K562 (cell line): ENCODE measurements at regions not wholly inside any gene's neighbourhood (a gene's known extent, or its start where the extent isn't known, plus 50 kb on each side); places are given as distances from the start of the nearest gene placed in this dataset.

Source experiments
- ATAC-seq: fragments of 200-7000 bp; cut with Tn5 transposase; 3 replicates; pipeline ENCODE4 v1.9.1; 2020; ENCODE audit warnings: moderate library complexity
- BruUV-seq: library from RNA; stranded (reverse); fragments of 400-500 nt; replicated peaks from 2 replicates; lab custom pipeline; 2021; lab: Mats Ljungman, UMichigan
- CTCF ChIA-PET: fragments of 300-600 bp; formaldehyde crosslinking; extraction: SDS; loops from one replicate; lab custom pipeline; 2021; ENCODE audit warnings: low intra/inter-chr PET ratio; lab: Yijun Ruan, JAX
- POLR2A ChIA-PET: fragments of 300-600, 350-650 bp; sonication (Branson Sonifier 250); formaldehyde crosslinking; extraction: SDS; loops from one replicate; lab custom pipeline; 2021; ENCODE audit warnings: antibody characterized with exemption, inconsistent platforms; lab: Yijun Ruan, JAX
- DNase-seq, 4 experiments: peaks; one replicate each; pipeline versions ENCODE4 v3.0.0 to v3.0.0-alpha.2; 2011 to 2018; ENCODE audit warnings: low spot score in 3 of 4, mixed read lengths in 3 of 4; ENCODE audit errors: extremely low read depth in 1 of 4
- FAIRE-seq: peaks from 2 replicates; lab custom pipeline; 2011; peaks lifted over from hg19 to GRCh38; lab: Jason Lieb, UNC
- H2AFZ ChIP-seq: 2 replicates; pipeline ENCODE4 v1.6.0; 2011; ENCODE audit warnings: low read depth, low read length, control low read depth, inconsistent platforms
- H3K27ac ChIP-seq: fragments of 200-600 bp; 3 replicates; pipeline ENCODE4 v1.8.0; 2011; ENCODE audit warnings: low read depth, mild to moderate bottlenecking, control low read depth, inconsistent platforms, low read length, moderate library complexity, mixed read lengths; ENCODE audit errors: extremely low read depth
- H3K27me3 ChIP-seq, 2 experiments: fragments of 300-600 bp in 1 of 2; 2 replicates in 1 of 2; 3 replicates in 1 of 2; pipeline versions ENCODE4 v1.6.0 to v1.8.0; 2011; ENCODE audit warnings: inconsistent platforms in 2 of 2, low read length in 2 of 2, mild to moderate bottlenecking in 1 of 2, mixed read lengths in 1 of 2, moderate library complexity in 1 of 2; ENCODE audit not compliant: control insufficient read depth in 2 of 2, insufficient read depth in 2 of 2
- H3K36me3 ChIP-seq: fragments of 300-600 bp; 3 replicates; pipeline ENCODE4 v1.8.0; 2011; ENCODE audit warnings: mild to moderate bottlenecking, low read length, inconsistent platforms; ENCODE audit not compliant: control insufficient read depth, insufficient read depth
- H3K4me1 ChIP-seq, 2 experiments: fragments of 200-600 bp in 1 of 2; replicated peaks in 1 of 2; 2 replicates in 1 of 2; 3 replicates in 1 of 2; pipeline versions ENCODE4 v1.5.1 to v1.8.0; 2011; ENCODE audit warnings: inconsistent platforms in 2 of 2, low read length in 2 of 2, mild to moderate bottlenecking in 1 of 2, mixed read lengths in 1 of 2, moderate library complexity in 1 of 2; ENCODE audit not compliant: control insufficient read depth in 2 of 2, insufficient read depth in 2 of 2
- H3K4me2 ChIP-seq: 2 replicates; pipeline ENCODE4 v1.6.1; 2011; ENCODE audit warnings: low read length, control low read depth, inconsistent platforms, mixed read lengths; ENCODE audit not compliant: insufficient read depth
- H3K4me3 ChIP-seq: fragments of 200-600 bp; sonication (generic), shearing (Covaris generic); 2 replicates; pipeline ENCODE4 v1.5.1; 2016; ENCODE audit warnings: control low read depth, inconsistent platforms
- H3K79me2 ChIP-seq: fragments of 200-600 bp; 3 replicates; pipeline ENCODE4 v1.8.0; 2011; ENCODE audit warnings: low read length, inconsistent platforms; ENCODE audit not compliant: control insufficient read depth, insufficient read depth
- H3K9ac ChIP-seq, 2 experiments: 2 replicates each; pipeline versions ENCODE4 v1.6.0 to v1.6.1; 2011; ENCODE audit warnings: low read depth in 2 of 2, low read length in 2 of 2, control low read depth in 1 of 2, inconsistent platforms in 1 of 2, mild to moderate bottlenecking in 1 of 2, mixed read lengths in 1 of 2; ENCODE audit not compliant: insufficient read depth in 1 of 2
- H3K9me1 ChIP-seq: one replicate; pipeline ENCODE4 v1.6.0; 2011; ENCODE audit warnings: inconsistent platforms, mild to moderate bottlenecking, low read length, moderate library complexity; ENCODE audit not compliant: control insufficient read depth, insufficient read depth
- H3K9me3 ChIP-seq: replicated peaks from 2 replicates; pipeline ENCODE4 v1.5.1; 2011; ENCODE audit warnings: low read depth, low read length, inconsistent platforms; ENCODE audit not compliant: control insufficient read depth, insufficient read depth
- H4K20me1 ChIP-seq: replicated peaks from 2 replicates; pipeline ENCODE4 v1.6.1; 2011; ENCODE audit warnings: low read length, inconsistent platforms, mixed read lengths; ENCODE audit not compliant: control insufficient read depth, insufficient read depth
- COPS2 ChIP-seq: fragments of 450-650 bp; conservative IDR thresholded peaks from 2 replicates; pipeline ENCODE4 v1.6.1; 2016; ENCODE audit warnings: mild to moderate bottlenecking, moderate library complexity
- DACH1 ChIP-seq: fragments of 450-650 bp; IDR thresholded peaks from 2 replicates; pipeline ENCODE4 v1.6.1; 2018; ENCODE audit not compliant: partially characterized antibody
- FOXJ3 ChIP-seq: sonication (generic); formaldehyde crosslinking; IDR thresholded peaks from 2 replicates; pipeline ENCODE4 v1.4.0; 2020; ENCODE audit warnings: mild to moderate bottlenecking, missing genetic modification reagents
- GTF2E2 ChIP-seq: fragments of 200-800 bp; sonication (Bioruptor generic); IDR thresholded peaks from 2 replicates; pipeline ENCODE4 v1.6.1; 2016; ENCODE audit warnings: missing genetic modification characterization, missing compliant biosample characterization
- KLF13 ChIP-seq: fragments of 450-650 bp; IDR thresholded peaks from 2 replicates; pipeline ENCODE4 v1.6.1; 2016; ENCODE audit warnings: missing genetic modification characterization, low read depth, mild to moderate bottlenecking, missing compliant biosample characterization, moderate library complexity, borderline replicate concordance
- MED1 ChIP-seq: sonication (generic); formaldehyde crosslinking; IDR thresholded peaks from 2 replicates; pipeline ENCODE4 v1.8.1; 2023; ENCODE audit warnings: missing genetic modification reagents, borderline replicate concordance
- RBM14 ChIP-seq: fragments of 200-400 bp; formaldehyde crosslinking; IDR thresholded peaks from 2 replicates; pipeline ENCODE4 v1.6.1; 2018; ENCODE audit warnings: low read depth, mild to moderate bottlenecking, low read length, moderate library complexity, borderline replicate concordance; ENCODE audit not compliant: insufficient read depth
- RBM25 ChIP-seq: fragments of 200-400 bp; formaldehyde crosslinking; IDR thresholded peaks from 2 replicates; pipeline ENCODE4 v1.6.1; 2018; ENCODE audit warnings: low read length, low read depth, moderate library complexity; ENCODE audit not compliant: severe bottlenecking
- SRSF1 ChIP-seq: fragments of 200-400 bp; formaldehyde crosslinking; IDR thresholded peaks from 2 replicates; pipeline ENCODE4 v1.6.1; 2017; ENCODE audit warnings: mild to moderate bottlenecking, low read depth, low read length, moderate library complexity
- ZNF232 ChIP-seq: sonication (generic); formaldehyde crosslinking; IDR thresholded peaks from 2 replicates; pipeline ENCODE4 v1.8.0; 2022; ENCODE audit warnings: mild to moderate bottlenecking, missing genetic modification reagents
- ZNF57 ChIP-seq: fragments of 450-650 bp; formaldehyde crosslinking; IDR thresholded peaks from 2 replicates; pipeline ENCODE4 v1.4.0; 2020; ENCODE audit warnings: mild to moderate bottlenecking, moderate library complexity
- WGBS: fragments of 100-300 bp; shearing (Covaris generic); methylation state at CpG from one replicate; pipeline ENCODE4 v1.1.6; 2016; ENCODE audit warnings: low coverage, mixed read lengths; ENCODE audit not compliant: insufficient coverage; ENCODE audit errors: missing lambda C conversion rate; 5-methylcytosine and 5-hydroxymethylcytosine counted together
- in situ Hi-C: fragments of 300-500 bp; cut with MboI; formaldehyde crosslinking; loops from 4 replicates; pipeline ENCODE4 v1.15.0; 2018; ENCODE audit warnings: inconsistent platforms, mixed read lengths
- intact Hi-C: fragments of 100-400 bp; cut with micrococcal nuclease; formaldehyde crosslinking; loops from 2 replicates; pipeline ENCODE4 v1.14.2; 2022
- TF ChIP-seq, protein P1 (sequence below): fragments of 450-650 bp; IDR thresholded peaks from 2 replicates; pipeline ENCODE4 v1.7.0; 2016; ENCODE audit warnings: borderline replicate concordance
- TF ChIP-seq, protein P2 (sequence below): fragments of 450-650 bp; formaldehyde crosslinking; IDR thresholded peaks from 2 replicates; pipeline ENCODE4 v1.4.0; 2022; ENCODE audit warnings: mild to moderate bottlenecking, moderate library complexity
- TF ChIP-seq, protein P3 (sequence below): fragments of 450-650 bp; IDR thresholded peaks from 2 replicates; pipeline ENCODE4 v1.6.1; 2016; ENCODE audit warnings: low read depth, mild to moderate bottlenecking, moderate library complexity
- TF ChIP-seq, protein P4 (sequence below): fragments of 250-450 bp; sonication (Bioruptor Pico); IDR thresholded peaks from 2 replicates; pipeline ENCODE4 v1.6.1; 2021; ENCODE audit warnings: mild to moderate bottlenecking
- TF ChIP-seq, protein P5 (sequence below): sonication (generic); formaldehyde crosslinking; IDR thresholded peaks from 2 replicates; pipeline ENCODE4 v1.4.0; 2020; ENCODE audit warnings: mild to moderate bottlenecking, missing genetic modification reagents

DNA sequence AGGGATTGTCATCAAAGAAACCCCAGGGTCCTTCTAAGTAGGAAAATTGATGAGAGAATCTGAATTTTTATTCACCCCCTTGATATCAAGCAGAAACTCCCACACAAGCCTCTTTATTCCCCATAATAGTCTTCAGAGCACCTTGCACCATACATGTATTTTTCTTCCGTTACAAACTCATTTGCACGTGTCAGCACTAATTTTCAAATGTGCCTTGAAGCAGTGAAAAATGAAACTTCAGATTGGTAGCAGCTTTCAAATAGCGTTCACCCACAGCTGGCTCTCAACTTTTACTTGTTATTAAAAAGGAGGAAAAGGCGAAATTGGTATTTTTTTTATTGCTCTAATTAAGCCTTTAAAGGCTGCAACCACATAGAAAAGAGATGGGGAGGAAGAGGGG is 343.0 kb upstream of the TENM4 start (continued):
- TF ChIP-seq, protein P1, sequence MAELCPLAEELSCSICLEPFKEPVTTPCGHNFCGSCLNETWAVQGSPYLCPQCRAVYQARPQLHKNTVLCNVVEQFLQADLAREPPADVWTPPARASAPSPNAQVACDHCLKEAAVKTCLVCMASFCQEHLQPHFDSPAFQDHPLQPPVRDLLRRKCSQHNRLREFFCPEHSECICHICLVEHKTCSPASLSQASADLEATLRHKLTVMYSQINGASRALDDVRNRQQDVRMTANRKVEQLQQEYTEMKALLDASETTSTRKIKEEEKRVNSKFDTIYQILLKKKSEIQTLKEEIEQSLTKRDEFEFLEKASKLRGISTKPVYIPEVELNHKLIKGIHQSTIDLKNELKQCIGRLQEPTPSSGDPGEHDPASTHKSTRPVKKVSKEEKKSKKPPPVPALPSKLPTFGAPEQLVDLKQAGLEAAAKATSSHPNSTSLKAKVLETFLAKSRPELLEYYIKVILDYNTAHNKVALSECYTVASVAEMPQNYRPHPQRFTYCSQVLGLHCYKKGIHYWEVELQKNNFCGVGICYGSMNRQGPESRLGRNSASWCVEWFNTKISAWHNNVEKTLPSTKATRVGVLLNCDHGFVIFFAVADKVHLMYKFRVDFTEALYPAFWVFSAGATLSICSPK: no peak
- TF ChIP-seq, protein P2, sequence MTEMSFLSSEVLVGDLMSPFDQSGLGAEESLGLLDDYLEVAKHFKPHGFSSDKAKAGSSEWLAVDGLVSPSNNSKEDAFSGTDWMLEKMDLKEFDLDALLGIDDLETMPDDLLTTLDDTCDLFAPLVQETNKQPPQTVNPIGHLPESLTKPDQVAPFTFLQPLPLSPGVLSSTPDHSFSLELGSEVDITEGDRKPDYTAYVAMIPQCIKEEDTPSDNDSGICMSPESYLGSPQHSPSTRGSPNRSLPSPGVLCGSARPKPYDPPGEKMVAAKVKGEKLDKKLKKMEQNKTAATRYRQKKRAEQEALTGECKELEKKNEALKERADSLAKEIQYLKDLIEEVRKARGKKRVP (CRISPR knock-in tag): no peak
- TF ChIP-seq, protein P3, sequence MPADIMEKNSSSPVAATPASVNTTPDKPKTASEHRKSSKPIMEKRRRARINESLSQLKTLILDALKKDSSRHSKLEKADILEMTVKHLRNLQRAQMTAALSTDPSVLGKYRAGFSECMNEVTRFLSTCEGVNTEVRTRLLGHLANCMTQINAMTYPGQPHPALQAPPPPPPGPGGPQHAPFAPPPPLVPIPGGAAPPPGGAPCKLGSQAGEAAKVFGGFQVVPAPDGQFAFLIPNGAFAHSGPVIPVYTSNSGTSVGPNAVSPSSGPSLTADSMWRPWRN: no peak
- TF ChIP-seq DACH1 (no peak), RBM25 (no peak)
- TF ChIP-seq, protein P4, sequence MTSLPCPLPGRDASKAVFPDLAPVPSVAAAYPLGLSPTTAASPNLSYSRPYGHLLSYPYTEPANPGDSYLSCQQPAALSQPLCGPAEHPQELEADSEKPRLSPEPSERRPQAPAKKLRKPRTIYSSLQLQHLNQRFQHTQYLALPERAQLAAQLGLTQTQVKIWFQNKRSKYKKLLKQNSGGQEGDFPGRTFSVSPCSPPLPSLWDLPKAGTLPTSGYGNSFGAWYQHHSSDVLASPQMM (CRISPR knock-in tag): no peak

DNA sequence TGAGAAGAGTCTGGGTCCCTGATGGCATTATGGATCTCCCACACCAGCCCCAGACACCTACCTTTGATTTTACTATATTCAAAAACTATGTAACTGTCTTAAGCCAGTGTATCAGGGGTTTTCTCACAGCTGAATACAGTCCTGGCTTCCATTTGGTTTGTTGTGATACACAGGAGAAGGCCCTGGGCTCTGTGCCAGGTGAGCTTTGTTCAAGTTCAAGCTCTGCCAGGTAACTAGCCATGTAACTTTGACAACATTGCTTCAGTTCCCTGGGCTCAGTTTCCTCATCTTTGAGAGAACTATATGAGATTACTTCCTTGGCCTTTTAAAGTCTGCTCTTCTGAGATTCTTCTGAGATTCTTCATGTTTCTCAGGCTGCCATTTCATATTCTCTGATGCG is 327.5 kb upstream of the TENM4 start:
- intact Hi-C loops (no loop called here), in situ Hi-C loops (no loop called here)
- Histone ChIP-seq H3K4me2 (no peak overlapping the region), H3K9ac (no peak overlapping the region), H2AFZ (no peak overlapping the region), H3K79me2 (no peaks in the 10 kb centered on the region), H3K27ac (no peak overlapping the region), H3K4me1 (no peaks in the 10 kb centered on the region), H4K20me1 (no peaks in the 10 kb centered on the region), H3K4me3 (no peak overlapping the region), H3K36me3 (no peaks in the 10 kb centered on the region), H3K9me3 (no peaks in the 10 kb centered on the region), H3K9me1 (no peaks in the 10 kb centered on the region), H3K27me3 (no peaks in the 10 kb centered on the region)
- FAIRE-seq: no peak
- DNase-seq: no peak
- BruUV-seq: no TSS peak
- 0% methylated on average over 1 of the region's 1 CpG for WGBS
- ChIA-PET POLR2A (no interaction called here), CTCF (no interaction called here)
- no peak for ATAC-seq
- no peak for TF ChIP-seq GTF2E2 (tag)
- TF ChIP-seq RBM14: no peak
- TF ChIP-seq, protein P5, sequence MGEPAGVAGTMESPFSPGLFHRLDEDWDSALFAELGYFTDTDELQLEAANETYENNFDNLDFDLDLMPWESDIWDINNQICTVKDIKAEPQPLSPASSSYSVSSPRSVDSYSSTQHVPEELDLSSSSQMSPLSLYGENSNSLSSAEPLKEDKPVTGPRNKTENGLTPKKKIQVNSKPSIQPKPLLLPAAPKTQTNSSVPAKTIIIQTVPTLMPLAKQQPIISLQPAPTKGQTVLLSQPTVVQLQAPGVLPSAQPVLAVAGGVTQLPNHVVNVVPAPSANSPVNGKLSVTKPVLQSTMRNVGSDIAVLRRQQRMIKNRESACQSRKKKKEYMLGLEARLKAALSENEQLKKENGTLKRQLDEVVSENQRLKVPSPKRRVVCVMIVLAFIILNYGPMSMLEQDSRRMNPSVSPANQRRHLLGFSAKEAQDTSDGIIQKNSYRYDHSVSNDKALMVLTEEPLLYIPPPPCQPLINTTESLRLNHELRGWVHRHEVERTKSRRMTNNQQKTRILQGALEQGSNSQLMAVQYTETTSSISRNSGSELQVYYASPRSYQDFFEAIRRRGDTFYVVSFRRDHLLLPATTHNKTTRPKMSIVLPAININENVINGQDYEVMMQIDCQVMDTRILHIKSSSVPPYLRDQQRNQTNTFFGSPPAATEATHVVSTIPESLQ (CRISPR knock-in tag): no peak
- no peak for TF ChIP-seq ZNF57 (CRISPR knock-in tag)
- no peak for TF ChIP-seq KLF13
- TF ChIP-seq COPS2: no peak
- no peak for TF ChIP-seq SRSF1
- no peak for TF ChIP-seq ZNF232 (CRISPR knock-in tag)
- TF ChIP-seq MED1 (CRISPR knock-in tag): no peak
- TF ChIP-seq FOXJ3 (CRISPR knock-in tag): no peak
